GM21390 (cell line): ENCODE measurements at regions not wholly inside any gene's neighbourhood (a gene's known extent, or its start where the extent isn't known, plus 50 kb on each side); places are given as distances from the start of the nearest gene placed in this dataset.

Experiments used
- ATAC-seq: cut with Tn5 transposase; IDR thresholded peaks from one replicate; pipeline ENCODE4 v1.9.1; 2021; ENCODE audit not compliant: unreplicated experiment

DNA sequence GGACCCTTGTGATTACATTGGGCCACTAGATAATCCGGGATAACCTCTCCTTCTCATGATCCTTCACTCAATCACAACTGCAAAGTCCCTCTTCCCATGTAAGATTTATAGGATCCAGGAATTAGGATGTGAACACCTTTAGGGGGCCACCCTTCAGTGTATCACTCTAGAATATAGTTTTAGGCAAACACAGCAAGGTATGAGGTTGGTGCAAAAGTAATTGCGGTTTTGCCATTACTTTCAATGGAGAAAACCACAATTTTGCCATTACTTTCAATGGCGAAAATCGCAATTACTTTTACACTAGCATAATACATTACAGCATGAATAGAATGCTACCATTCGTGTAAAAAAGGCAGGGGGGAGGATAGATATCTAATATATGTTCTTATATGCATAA, 104.0 kb downstream of the BAMBI start:
- no peak for ATAC-seq

DNA sequence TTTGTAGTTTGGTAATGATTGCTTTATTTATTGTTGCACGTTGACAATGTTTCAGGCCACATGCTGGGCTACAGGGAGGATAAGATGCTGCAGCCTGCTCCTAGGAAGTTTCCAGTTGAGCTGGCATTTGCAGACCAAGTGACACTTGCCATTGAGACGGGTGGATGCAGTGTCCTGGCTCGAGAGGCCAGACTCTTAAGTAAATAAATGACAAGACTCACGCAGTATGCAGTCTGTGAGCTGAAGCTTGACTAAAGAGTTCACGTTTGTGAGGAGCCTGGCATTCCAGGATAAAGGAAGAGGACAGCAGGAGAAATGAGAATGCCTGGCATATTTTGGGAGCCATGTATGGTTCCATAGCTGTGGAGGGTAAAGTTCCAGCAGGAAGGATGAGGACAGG, 105.8 kb downstream of the BAMBI start:
- no peak for ATAC-seq

DNA sequence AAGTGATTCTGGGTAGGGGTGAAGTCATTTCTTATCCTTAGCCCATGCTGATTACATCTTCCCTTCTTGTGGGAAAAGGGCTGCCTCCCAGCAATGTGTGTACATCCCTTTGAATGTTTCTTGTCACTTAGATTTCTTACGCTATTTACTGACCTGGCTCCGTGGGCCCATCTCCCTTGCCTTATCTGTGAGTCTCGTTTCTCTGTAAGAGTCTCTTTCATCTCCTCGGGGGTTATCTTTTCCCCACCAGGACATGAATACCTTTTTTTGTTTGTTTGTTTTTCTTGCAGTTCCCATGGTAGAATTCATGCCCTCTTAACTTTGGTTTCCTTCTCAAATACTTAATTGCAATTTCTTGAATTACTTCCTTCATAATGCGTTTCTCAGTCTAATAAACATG, 107.7 kb downstream of the BAMBI start:
- no peak for ATAC-seq

- no peak for ATAC-seq
These were observed 110.9 kb downstream of the BAMBI start for GRCh38 chr10:28788252-28788651.

- ATAC-seq, result no peak
These were observed 111.4 kb downstream of the BAMBI start for GRCh38 chr10:28788762-28789161.

- ATAC-seq, result no peak
These were observed 112.8 kb downstream of the BAMBI start for GRCh38 chr10:28790146-28790545.

GRCh38 chr10:28793482-28793881, 116.2 kb downstream of the BAMBI start:
- ATAC-seq, result no peak

- ATAC-seq, result no peak
These were observed 117.7 kb downstream of the BAMBI start for GRCh38 chr10:28794986-28795385.

DNA sequence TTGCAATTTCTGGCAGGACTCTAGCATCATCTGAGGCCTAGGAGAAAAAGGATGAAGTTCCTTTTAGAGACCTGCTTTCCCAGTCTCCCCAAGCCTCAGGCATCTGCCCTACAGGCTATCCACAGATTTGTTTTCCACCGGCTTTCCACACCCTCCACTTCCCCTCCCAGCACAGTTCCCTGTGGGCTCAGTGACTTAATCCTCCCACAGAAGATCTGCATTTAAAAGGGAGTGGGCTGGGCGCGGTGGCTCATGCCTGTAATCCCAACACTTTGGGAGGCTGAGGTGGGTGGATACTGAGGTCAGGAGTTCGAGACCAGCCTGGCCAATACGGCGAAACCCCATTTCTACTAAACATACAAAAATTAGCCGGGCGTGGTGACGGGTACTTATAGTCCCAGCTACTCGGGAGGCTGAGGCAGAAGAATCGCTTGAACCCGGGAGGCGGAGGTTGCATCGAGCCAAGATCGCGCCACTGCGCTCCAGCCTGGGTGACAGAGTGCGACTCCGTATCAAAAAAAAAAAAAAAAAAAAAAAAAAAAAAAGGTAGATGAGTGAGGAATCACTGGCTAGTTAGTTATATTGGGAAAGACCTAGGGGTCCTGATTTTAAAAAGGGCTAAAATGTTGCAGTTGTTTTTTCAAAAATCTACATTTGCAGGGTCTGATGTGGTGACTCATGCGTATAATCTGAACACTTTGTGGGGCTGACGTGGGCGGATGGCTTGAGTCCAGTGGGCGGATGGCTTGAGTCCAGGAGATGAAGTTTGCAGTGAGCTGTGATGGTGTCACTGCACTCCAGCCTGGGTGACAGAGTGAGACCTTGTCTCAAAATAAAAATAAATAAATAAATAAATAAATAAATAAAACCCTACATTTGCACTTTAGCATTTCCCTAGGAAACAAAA, 119.5 kb downstream of the BAMBI start:
- no peak for ATAC-seq

DNA sequence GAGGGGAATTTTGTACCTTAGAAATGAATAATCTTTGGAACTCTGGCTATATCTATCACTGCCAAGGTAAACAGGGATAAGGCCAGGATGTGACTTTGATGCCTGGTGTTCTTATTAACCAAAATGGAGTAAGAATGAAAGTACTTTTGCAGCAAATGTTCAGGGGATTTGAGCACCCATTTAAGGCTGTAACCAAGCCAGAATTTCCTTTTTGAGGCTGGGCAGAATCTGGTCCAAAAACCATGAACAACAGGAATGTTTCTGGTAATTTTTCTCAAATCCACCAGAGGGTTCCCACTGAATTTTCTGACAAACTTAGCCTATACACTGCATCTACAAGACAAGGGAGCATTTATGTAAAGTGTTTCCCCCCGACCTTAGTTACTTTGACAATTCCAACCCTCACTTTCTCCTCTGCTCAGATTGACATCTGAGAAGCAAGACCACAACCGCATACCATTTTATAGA, 120.6 kb downstream of the BAMBI start:
- no peak for ATAC-seq

DNA sequence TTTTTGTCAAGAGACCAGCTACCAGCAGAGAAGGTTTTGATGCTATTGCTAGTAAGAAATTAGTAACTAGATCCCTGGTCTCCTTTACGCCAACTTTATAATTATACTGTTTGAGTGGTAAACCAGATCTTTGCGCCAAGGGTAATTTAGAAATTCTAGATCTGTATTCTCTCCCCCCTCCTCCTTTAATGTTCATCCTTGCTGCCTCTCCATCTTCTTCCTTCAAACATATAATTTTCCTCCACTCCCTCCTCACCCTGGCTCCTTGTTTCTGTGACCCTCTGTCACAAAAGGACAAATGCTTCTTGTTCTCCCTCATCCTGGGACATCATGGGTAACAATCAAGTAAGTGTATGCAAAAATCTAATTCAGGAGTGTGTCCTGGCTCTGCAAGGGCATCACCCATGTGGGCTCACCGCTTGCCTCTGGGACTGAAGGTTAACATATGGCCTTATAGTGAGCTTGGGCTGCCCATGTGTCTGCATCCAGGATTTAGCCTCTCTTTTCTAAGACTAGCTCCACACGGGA, 121.2 kb downstream of the BAMBI start:
- ATAC-seq, result no peak

GRCh38 chr10:28798964-28799363, 121.6 kb downstream of the BAMBI start:
- no peak for ATAC-seq

DNA sequence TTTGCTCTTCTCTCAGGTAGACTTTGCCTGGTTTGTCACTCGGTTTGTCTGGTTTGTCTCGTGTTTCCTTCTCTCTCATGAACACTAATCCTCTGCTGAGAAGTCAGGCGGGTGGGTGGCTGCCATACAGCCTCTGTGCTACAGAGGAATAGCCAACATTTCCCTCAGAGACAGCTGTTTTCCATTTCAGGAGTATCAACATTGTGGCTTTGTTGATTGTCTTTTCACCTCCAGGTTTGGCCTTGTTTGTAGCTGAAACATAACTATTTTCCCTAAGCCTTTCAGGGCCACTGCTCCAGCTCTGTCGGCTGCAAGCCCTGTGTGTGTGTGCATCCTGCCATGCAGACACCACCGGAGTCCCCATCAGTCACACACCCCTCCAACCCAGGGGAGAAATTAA, 122.8 kb downstream of the BAMBI start:
- ATAC-seq, result no peak

DNA sequence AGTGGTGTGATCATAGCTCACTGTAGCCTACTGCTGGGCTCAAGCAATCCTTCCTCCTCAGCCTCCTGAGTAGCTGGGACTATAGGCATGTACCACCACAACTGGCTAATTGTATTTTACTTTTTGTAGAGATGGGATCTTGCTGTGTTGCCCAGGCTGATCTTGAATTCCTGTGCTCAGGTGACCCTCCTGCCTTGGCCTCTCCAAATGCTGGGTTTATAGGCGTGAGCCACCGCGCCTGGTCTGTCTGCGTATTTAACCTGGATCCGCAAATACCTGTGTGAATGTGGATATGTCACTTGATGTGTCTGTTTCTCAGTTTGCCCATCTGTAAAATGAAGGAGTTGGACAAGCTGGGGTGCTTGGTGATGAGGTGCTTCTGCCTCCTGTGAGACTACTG, 123.9 kb downstream of the BAMBI start:
- ATAC-seq, result no peak

GRCh38 chr10:28801869-28802268, 124.5 kb downstream of the BAMBI start:
- ATAC-seq, result no peak

GRCh38 chr10:28805390-28805789, 128.1 kb downstream of the BAMBI start:
- no peak for ATAC-seq

GRCh38 chr10:28806488-28806941, 129.2 kb downstream of the BAMBI start:
- no peak for ATAC-seq

- no peak for ATAC-seq
These were observed 129.8 kb downstream of the BAMBI start for GRCh38 chr10:28806951-28807759.

- no peak for ATAC-seq
These were observed 130.7 kb downstream of the BAMBI start for GRCh38 chr10:28807760-28808613.

- no peak for ATAC-seq
These were observed 131.4 kb downstream of the BAMBI start for GRCh38 chr10:28808693-28809092.
